Germinal center (tissue), 1 donor: ENCODE measurements at regions not wholly inside any gene's neighbourhood (a gene's known extent, or its start where the extent isn't known, plus 50 kb on each side); places are given as distances from the start of the nearest gene placed in this dataset.
"Not testable (repeated sequence)": the region's sequence is repeated elsewhere in the genome, so short reads cannot be mapped to it uniquely, and the experiment has no call there.

ENCODE experiments used
- DNase-seq: peaks from one replicate; pipeline ENCODE4 v3.0.0; 2012; ENCODE audit warnings: mixed read lengths, low spot score

- no peak for DNase-seq
Measured at GRCh38 chr22:35138521-35138920, 72.6 kb downstream of the ISX start.

- DNase-seq = no peak
Measured at GRCh38 chr22:35140879-35141745, 75.2 kb downstream of the ISX start.

GRCh38 chr22:35148381-35148780 lies 82.4 kb downstream of the ISX start:
- DNase-seq = no peak

- DNase-seq = no peak
Measured at GRCh38 chr22:35148866-35149548, 83.0 kb downstream of the ISX start.

DNA sequence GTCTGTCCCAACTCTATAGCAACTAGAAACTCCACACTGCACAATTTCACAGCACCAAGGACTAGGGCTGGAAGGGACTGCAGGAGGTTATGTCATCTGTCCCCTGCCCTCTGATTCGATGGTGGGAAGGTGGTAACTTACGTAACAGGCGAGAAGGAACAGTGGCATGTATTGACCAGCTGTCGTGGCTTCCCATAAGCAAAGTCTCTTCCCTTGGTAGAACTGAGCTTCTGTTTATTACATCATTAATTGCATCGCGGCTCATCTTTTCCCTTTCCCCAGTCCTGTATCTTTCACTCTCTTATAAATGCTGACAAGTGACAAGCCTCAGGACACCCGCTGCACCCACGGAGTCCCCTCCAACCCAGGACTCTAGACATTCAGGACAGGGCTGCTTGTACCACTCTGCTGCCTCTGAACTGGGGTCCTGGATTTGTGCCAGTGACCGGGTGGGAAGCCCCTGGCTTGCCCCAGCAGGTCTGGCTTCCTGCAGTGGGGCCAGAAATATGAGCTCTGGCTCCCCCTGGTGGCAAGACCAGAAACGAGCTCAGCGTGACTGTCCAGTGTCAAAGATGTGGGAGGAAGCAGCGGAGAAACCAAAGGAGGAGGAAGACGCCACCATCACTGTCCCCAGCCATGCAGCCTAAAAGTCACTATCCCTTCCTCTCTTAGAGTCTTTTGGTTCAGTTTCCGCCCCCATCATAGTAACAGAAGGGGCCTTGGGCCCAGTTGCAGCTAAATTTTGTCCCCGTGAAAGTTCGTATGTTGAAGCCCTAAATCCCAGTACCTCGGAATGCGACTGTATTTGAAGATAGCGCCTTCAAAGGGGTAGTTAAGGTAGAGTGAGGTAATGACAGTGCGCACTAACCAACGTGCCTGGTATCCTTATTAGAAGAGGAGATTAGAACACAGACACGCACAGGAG lies 84.5 kb downstream of the ISX start:
- peak; percentile 44 for DNase-seq

GRCh38 chr22:35152316-35152715 lies 86.4 kb downstream of the ISX start:
- DNase-seq = no peak

- peak; percentile 35 for DNase-seq
Measured at GRCh38 chr22:35154937-35155387, 89.0 kb downstream of the ISX start.

GRCh38 chr22:35155403-35156025 lies 89.6 kb downstream of the ISX start:
- DNase-seq = no peak

DNA sequence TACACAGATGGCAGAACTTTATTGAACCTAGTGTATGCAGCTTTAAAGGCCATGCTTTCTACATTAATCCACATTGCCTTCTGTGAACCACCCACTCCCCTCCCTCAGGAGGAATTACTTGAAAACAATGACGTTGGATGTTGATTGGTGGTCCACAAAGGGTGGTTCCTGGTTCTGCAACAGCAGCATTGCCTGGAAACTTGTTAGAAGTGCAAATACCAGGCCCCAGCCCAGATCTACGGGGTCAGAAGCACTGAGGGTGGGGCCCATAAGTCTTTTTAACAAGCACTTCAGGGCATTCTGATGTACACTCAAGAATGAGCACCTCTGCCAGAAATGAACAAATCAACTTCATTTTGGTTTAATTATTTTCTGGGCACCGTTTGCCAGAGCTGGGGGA lies 91.0 kb downstream of the ISX start:
- DNase-seq = no peak

GRCh38 chr22:35158336-35158735 lies 92.4 kb downstream of the ISX start:
- no peak for DNase-seq

GRCh38 chr22:35159343-35159742 lies 93.4 kb downstream of the ISX start:
- no peak for DNase-seq

- no peak for DNase-seq
Measured at GRCh38 chr22:35160268-35160667, 94.3 kb downstream of the ISX start.

DNA sequence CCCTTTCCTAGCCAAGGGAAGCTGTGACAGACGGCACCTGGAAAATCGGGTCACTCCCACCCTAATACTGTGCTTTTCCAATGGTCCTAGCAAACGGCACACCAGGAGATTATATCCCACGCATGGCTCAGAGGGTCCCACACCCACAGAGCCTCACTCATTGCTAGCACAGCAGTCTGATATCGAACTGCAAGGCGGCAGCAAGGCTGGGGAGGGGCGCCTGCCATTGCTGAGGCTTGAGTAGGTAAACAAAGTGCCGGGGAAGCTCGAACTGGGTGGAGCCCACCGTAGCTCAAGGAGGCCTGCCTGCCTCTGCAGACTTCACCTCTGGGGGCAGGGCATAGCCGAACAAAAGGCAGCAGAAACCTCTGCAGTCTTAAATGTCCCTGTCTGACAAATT lies 91.4 kb upstream of the HMGXB4 start:
- DNase-seq = not testable (repeated sequence)

DNA sequence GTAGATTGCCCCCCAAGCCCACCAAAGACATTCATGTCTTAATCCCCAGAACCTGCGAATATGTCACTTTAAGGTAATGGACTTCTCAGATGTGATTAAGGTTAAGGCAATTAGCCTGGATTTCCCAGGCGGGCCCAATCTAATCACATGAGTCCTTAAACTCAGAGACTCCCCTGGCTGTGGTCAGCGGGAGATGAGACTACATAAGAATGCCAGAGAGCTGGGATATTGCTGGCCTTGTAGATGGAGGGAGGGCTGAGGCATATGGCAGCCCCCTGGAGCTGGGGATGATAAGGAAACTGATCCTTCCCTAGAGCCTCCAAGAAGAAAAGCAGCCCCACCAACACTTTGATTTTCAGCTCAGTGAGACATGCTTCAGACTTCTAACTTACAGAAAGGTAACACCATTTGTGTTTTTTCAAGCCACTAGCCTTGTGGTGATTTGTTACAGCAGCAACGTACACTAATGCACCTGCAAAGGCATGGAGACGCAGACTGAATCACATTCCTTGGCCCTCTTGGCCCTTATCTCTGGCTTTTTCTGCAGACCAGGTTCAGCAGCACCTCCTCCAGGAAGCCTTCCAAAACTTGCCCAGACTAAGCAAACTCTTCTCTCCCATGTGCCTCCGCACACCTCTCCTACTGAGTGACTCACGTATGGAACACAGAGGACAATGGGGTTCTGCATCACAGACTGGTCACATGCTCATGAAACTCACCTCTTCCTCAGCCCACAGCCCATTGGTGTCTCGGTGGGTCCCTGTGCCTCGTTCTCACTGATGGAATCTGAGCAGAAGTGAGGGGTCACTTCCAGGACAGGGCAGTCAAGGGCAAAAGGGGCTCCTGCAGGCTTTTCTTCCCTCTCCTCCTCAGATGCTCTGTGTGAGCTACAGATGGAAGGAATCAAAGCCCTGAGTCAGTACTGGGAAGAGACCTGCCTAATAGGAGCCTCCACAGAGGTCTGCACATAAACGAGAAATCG lies 86.3 kb upstream of the HMGXB4 start:
- no peak for DNase-seq

DNA sequence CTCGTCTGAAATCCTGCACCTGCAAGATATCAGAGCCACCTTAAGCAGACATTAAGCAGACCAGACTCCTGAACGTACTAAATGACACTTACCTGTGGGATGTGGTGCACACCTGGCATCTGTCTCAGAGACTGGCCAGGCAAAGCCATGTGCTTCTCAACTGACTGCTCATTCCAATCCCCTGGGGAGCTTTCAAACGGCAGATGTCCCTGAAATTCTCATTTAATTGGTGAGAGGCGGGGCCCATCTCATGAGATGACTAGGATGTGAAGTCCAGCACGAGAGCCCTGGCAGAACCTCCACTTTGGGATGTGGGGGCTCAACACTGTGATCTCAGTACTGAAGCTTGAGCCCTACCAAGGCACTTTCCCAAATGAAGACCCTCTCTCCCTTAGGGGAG lies 84.9 kb upstream of the HMGXB4 start:
- DNase-seq = no peak

GRCh38 chr22:35173655-35174054 lies 83.6 kb upstream of the HMGXB4 start:
- no peak for DNase-seq

- no peak for DNase-seq
Measured at GRCh38 chr22:35174401-35175038, 82.8 kb upstream of the HMGXB4 start.

DNA sequence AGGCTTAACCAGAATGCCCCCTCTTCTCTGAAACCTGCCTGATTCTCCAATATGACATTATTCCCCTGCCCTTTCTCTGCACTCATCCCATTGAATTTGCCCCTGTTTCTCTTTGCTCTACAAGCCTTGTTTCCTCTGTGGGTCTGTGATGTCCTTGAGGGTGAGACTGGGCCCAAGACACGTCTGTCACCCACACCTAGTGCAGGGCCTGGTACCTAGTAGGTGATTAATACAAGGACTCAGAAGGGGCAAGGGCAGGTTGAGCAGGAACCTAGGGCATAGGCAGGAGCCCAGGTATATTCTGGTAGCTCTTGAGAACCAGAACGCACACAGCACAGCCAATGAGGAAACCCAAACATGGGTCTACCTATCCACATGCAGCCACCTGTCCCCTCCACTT lies 81.9 kb upstream of the HMGXB4 start:
- DNase-seq = no peak

GRCh38 chr22:35177811-35178210 lies 79.5 kb upstream of the HMGXB4 start:
- DNase-seq = no peak

GRCh38 chr22:35178446-35178845 lies 78.8 kb upstream of the HMGXB4 start:
- no peak for DNase-seq
